Endothelial cell of umbilical vein (primary cell): ENCODE measurements at regions not wholly inside any gene's neighbourhood (a gene's known extent, or its start where the extent isn't known, plus 50 kb on each side); places are given as distances from the start of the nearest gene placed in this dataset.

Experiments used
- EZH2 ChIP-seq: IDR thresholded peaks from 2 replicates; pipeline ENCODE4 v1.6.1; 2012; ENCODE audit warnings: borderline replicate concordance, low read depth, mild to moderate bottlenecking, moderate library complexity, low read length, inconsistent platforms; ENCODE audit not compliant: severe bottlenecking
- JUN ChIP-seq: IDR thresholded peaks from 2 replicates; pipeline ENCODE4 v1.6.1; 2011; ENCODE audit warnings: borderline replicate concordance, low read depth; ENCODE audit not compliant: insufficient read length, insufficient read depth
- POLR2A ChIP-seq: IDR thresholded peaks from 2 replicates; pipeline ENCODE4 v1.6.1; 2012; ENCODE audit warnings: low read depth, mild to moderate bottlenecking, control low read depth, low read length
- TF ChIP-seq, protein P1 (sequence below), 2 donors: IDR thresholded peaks; 1 replicate in 1 of 2; 2 replicates in 1 of 2; pipeline ENCODE4 v1.5.1; 2011; ENCODE audit warnings: low read length in 2 of 2, mild to moderate bottlenecking in 2 of 2, moderate library complexity in 2 of 2, control low read depth in 1 of 2, inconsistent platforms in 1 of 2, low read depth in 1 of 2; ENCODE audit not compliant: insufficient read depth in 1 of 2; ENCODE audit errors: extremely low read depth in 1 of 2

DNA sequence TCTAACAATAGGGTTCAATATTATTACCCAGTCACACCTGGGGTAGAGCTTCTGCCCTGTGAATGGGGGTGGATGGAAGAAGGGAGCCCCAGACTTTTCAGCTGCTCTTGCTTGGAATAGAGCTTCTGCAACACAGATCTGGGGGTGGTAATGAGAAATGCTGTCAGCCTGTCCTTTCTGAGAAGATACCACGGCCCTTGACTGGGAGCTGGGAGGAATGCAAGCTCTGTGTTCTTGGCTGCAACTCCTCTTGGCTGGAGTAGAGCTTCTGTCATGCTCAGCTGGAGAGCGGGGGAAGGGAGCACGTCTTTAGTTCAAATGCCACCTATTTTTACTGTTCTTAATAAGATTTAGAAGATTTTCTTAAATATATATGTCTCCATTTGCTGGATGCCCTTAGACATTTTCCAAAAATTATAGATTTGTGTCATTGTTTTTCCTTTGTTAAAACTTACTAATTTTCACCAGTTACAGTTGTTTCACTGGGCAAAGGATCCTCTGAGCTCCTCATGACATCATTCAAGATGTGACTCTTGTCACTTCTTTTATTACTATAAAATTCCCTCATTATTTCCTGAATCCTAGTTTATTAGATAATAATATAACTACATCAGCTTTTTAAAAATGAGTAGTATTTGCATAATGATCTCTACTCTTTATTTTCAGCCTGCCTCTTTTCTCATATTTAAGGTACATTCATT is 180.0 kb upstream of the TGFBR2 start:
- TF ChIP-seq JUN (no peak), EZH2 (no peak), POLR2A (no peak)
- TF ChIP-seq, protein P1, sequence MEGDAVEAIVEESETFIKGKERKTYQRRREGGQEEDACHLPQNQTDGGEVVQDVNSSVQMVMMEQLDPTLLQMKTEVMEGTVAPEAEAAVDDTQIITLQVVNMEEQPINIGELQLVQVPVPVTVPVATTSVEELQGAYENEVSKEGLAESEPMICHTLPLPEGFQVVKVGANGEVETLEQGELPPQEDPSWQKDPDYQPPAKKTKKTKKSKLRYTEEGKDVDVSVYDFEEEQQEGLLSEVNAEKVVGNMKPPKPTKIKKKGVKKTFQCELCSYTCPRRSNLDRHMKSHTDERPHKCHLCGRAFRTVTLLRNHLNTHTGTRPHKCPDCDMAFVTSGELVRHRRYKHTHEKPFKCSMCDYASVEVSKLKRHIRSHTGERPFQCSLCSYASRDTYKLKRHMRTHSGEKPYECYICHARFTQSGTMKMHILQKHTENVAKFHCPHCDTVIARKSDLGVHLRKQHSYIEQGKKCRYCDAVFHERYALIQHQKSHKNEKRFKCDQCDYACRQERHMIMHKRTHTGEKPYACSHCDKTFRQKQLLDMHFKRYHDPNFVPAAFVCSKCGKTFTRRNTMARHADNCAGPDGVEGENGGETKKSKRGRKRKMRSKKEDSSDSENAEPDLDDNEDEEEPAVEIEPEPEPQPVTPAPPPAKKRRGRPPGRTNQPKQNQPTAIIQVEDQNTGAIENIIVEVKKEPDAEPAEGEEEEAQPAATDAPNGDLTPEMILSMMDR (IDR thresholded peaks at IDR 0.05; ENCODE audit: extremely low read depth in 1 of 2, insufficient read depth in 1 of 2, low read depth in 1 of 2, low read length in 2 of 2), result no peak
